Adrenal gland (tissue), 9 donors: ENCODE measurements at regions not wholly inside any gene's neighbourhood (a gene's known extent, or its start where the extent isn't known, plus 50 kb on each side); places are given as distances from the start of the nearest gene placed in this dataset.

Experiments used
- DNase-seq, 7 donors: peaks; one replicate each; pipeline ENCODE4 v3.0.0-alpha.2; 2019 to 2020
- H3K27ac ChIP-seq, 5 donors: fragments of 200-600 bp; sonication (generic) in 4 of 5; 1 replicate in 3 of 5; 2 replicates in 2 of 5; pipeline versions ENCODE4 v1.5.1 to v1.8.0; 2016 to 2020; ENCODE audit warnings: mild to moderate bottlenecking in 1 of 5
- H3K27me3 ChIP-seq: fragments of 200-600 bp; 2 replicates; pipeline ENCODE4 v1.8.0; 2021
- H3K36me3 ChIP-seq, 2 donors: fragments of 200-600 bp; replicated peaks in 1 of 2; 1 replicate in 1 of 2; 2 replicates in 1 of 2; pipeline versions ENCODE4 v1.5.1 to v1.8.0; 2018 to 2022
- H3K4me1 ChIP-seq, 2 donors: fragments of 200-600 bp; replicated peaks in 1 of 2; 1 replicate in 1 of 2; 2 replicates in 1 of 2; pipeline versions ENCODE4 v1.5.1 to v1.8.0; 2018 to 2021
- H3K4me3 ChIP-seq, 4 donors: fragments of 200-600 bp; sonication (generic) in 3 of 4; one replicate each; pipeline ENCODE4 v1.5.1; 2016 to 2018
- H3K9me3 ChIP-seq, 3 donors: fragments of 200-600 bp; sonication (generic) in 1 of 3; replicated peaks in 1 of 3; 1 replicate in 2 of 3; 2 replicates in 1 of 3; pipeline versions ENCODE4 v1.5.1 to v1.8.0; 2016 to 2021
- POLR2A ChIP-seq, 2 donors: fragments of 450-650 bp; IDR thresholded peaks; one replicate each; pipeline ENCODE4 v1.6.1; 2017; ENCODE audit warnings: antibody characterized with exemption in 2 of 2, mild to moderate bottlenecking in 2 of 2, moderate library complexity in 1 of 2
- WGBS, 4 donors: extraction: QIAGEN DNeasy Blood & Tissue Kit in 2 of 4; methylation state at CpG; one replicate each; pipeline versions ENCODE4 v1.1.5 to v1.1.7; 2013 to 2017; 5-methylcytosine and 5-hydroxymethylcytosine counted together
- intact Hi-C, 2 donors: fragments of 100-400 bp; cut with DNase I; formaldehyde crosslinking; loops; one replicate each; pipeline versions ENCODE4 v1.14.1 to v1.15.0; 2022 to 2023
- TF ChIP-seq, protein P1 (sequence below), 6 experiments: fragments of 450-650 bp in 4 of 6; fragments of 200-600 bp in 2 of 6; sonication (generic) in 1 of 6; IDR thresholded peaks; 1 replicate in 5 of 6; 2 replicates in 1 of 6; pipeline versions ENCODE4 v1.5.1 to v1.8.0; 2016 to 2021; ENCODE audit warnings: antibody characterized with exemption in 6 of 6, mild to moderate bottlenecking in 2 of 6, moderate library complexity in 1 of 6
- donor health status: healthy with polysubstance abuse.
- donor health status: Bipolar disorder and iron deficiency.
- donor health status: DM: yes; HTN: yes; CAD: no.
- donor health status: DM: no; HTN: no; CAD: no.
- donor health status: DM: no; HTN: no; CAD: no.

DNA sequence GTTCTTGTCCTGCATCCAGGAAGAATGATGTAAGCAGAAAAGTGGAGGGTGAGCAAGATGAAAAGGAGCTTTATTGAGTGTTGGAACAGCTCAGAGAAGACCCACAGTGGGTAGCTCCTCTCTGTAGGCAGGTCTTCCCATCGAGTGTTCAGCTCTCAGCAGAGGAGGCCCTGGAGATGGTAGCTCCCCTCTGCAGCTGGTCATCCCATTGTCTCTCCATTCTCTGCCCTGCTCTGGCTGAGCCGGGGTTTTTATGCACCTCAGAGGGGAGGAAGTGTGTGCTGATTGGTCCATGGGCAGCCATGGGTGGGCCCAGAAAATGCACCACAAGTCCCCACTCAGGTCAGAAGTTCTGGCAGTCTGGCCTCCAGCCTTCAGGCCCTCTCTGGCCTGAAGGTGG, 713.7 kb downstream of the MATN1 start:
- Histone ChIP-seq H3K36me3 (no peaks in the 10 kb centered on the region), H3K4me3 (no peak overlapping the region), H3K4me1 (no peaks in the 10 kb centered on the region), H3K27ac (no peak overlapping the region), H3K27me3 (no peaks in the 10 kb centered on the region), H3K9me3 (no peaks in the 10 kb centered on the region)
- DNase-seq: no peak
- no peak for TF ChIP-seq POLR2A (IDR thresholded peaks at IDR 0.05)
- TF ChIP-seq, protein P1, sequence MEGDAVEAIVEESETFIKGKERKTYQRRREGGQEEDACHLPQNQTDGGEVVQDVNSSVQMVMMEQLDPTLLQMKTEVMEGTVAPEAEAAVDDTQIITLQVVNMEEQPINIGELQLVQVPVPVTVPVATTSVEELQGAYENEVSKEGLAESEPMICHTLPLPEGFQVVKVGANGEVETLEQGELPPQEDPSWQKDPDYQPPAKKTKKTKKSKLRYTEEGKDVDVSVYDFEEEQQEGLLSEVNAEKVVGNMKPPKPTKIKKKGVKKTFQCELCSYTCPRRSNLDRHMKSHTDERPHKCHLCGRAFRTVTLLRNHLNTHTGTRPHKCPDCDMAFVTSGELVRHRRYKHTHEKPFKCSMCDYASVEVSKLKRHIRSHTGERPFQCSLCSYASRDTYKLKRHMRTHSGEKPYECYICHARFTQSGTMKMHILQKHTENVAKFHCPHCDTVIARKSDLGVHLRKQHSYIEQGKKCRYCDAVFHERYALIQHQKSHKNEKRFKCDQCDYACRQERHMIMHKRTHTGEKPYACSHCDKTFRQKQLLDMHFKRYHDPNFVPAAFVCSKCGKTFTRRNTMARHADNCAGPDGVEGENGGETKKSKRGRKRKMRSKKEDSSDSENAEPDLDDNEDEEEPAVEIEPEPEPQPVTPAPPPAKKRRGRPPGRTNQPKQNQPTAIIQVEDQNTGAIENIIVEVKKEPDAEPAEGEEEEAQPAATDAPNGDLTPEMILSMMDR (IDR thresholded peaks at IDR 0.05): no peak
- intact Hi-C loops: no loop called here
- WGBS, 4 donors: 48 to 80% (median 59%) methylated on average over 1 to 2 of the region's 2 CpGs

DNA sequence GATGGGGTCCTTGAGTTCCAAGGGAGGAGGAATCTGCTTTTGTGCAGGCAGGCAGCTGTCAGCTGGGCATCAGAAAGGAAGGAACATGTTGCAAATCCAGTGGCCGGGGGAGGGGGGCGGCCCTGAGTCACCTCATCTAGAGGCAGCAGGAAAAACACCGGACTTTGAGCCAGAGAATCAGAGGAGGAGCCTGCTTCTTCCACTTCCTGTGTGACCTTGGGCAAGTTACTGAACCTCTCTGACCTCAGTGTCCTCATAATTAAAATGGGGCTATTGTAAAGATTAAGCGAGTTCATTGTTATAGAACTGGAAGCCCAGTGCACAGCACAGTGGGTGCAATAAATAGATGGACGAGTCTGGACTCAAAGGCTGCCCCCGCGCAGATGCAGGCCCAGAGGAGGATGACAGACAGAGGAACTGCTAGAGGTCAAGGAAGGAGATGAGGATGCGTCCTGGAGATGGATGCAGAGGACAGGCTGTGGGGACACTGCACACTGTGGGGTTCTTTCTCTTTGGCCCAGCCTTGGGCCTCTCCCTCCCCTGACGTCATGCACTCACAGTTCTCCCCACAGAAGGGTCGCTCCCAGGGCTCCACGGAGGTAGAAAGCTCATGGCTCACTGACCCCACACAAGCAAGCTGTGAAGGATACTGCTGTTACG, 714.3 kb downstream of the MATN1 start:
- no peaks in the 10 kb centered on the region for H3K36me3 ChIP-seq
- H3K4me3 ChIP-seq: no peak overlapping the region
- intact Hi-C loops: no loop called here
- 64 to 68% (median 66%) methylated on average over 9 to 12 of the region's 12 CpGs for WGBS, 4 donors
- no peak overlapping the region for H3K27ac ChIP-seq
- TF ChIP-seq, protein P1 (IDR thresholded peaks at IDR 0.05): no peak
- no peak for TF ChIP-seq POLR2A (IDR thresholded peaks at IDR 0.05)
- H3K4me1 ChIP-seq: no peaks in the 10 kb centered on the region
- no peaks in the 10 kb centered on the region for H3K27me3 ChIP-seq
- peak in 4 of 7 donors; percentile 38 to 65 (median 53) for DNase-seq
- no peaks in the 10 kb centered on the region for H3K9me3 ChIP-seq

DNA sequence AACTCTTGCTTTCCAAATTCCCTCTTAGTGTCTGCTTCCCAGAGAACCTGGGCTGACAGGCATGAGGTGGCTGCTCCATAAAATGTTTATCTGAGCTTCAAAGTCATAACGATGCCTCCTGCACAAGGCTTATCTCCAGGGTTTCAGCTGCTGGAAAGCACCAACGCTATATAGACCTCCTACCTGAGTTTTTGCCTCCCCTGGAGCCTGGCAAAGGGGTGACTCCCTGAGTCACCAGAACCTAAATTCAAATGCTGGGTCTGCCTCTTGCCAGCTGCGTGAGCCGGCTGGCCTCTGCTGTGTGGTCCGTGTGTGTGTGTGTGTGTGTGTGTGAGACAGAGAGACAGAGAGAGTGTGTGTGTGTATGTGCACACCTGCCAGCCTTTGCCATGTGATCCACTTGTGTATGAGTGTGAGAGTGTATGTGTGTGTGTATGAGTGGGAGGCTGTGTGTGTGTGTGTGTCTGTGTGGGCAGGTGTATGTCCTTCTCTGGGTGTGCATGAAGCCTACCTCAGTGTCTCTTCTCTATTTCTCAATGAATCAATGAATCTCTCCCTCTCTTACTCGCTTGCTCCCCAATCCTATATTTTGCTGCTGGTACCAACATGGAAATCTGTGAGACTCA, 714.9 kb downstream of the MATN1 start:
- no peaks in the 10 kb centered on the region for H3K9me3 ChIP-seq
- DNase-seq: no peak
- no peak for TF ChIP-seq POLR2A (IDR thresholded peaks at IDR 0.05)
- TF ChIP-seq, protein P1 (IDR thresholded peaks at IDR 0.05): no peak
- no peak overlapping the region for H3K4me3 ChIP-seq
- no peaks in the 10 kb centered on the region for H3K36me3 ChIP-seq
- H3K27me3 ChIP-seq: no peaks in the 10 kb centered on the region
- 50 to 62% (median 59%) methylated on average over 6 of the region's 6 CpGs for WGBS, 4 donors
- H3K4me1 ChIP-seq: no peaks in the 10 kb centered on the region
- intact Hi-C loops: no loop called here
- no peak overlapping the region for H3K27ac ChIP-seq

DNA sequence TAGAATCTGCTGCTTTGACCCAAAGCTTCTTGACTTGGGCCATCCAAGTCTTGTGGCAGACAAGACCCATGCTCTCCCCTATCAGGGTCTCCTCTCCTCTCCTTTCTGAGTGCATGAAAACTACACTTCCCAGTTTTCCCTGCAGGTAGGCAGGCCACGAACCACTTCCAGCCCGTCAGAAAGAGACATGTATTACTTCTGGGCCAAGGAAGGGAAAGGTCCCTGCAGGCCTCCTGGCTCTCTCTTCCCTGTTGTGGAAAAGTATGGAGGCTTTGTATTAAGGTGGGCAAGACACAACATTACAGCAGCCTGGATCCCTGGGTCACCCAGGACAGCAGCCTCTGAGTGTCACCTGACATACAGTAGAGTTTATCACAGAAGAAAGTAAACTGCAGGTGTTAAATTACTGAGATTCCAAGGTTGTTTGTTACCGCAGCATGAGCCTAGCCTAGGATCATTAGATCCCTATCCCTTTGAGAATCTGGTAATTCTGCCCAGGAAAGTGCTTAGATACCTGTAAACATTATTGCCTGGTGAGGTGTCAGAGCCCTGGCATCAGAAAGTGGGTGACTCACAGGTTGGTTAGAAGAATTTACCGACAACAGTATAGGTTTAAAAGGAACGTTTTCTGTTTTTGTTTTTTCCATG, 717.3 kb downstream of the MATN1 start:
- no peak for TF ChIP-seq POLR2A (IDR thresholded peaks at IDR 0.05)
- TF ChIP-seq, protein P1 (IDR thresholded peaks at IDR 0.05): no peak
- 44 to 54% (median 50%) methylated on average over 5 of the region's 5 CpGs for WGBS, 4 donors
- Histone ChIP-seq H3K4me1 (no peaks in the 10 kb centered on the region), H3K9me3 (no peaks in the 10 kb centered on the region), H3K4me3 (no peak overlapping the region), H3K27me3 (no peaks in the 10 kb centered on the region), H3K27ac (no peak overlapping the region), H3K36me3 (no peaks in the 10 kb centered on the region)
- DNase-seq: no peak
- intact Hi-C loops: no loop called here
